ENCODE measurements at regions not wholly inside any gene's neighbourhood (a gene's known extent, or its start where the extent isn't known, plus 50 kb on each side); places are given as distances from the start of the nearest gene placed in this dataset.

- no peak for DNase-seq (ENCODE audit: insufficient read length, low spot score)
- TF ChIP-seq, protein P1, sequence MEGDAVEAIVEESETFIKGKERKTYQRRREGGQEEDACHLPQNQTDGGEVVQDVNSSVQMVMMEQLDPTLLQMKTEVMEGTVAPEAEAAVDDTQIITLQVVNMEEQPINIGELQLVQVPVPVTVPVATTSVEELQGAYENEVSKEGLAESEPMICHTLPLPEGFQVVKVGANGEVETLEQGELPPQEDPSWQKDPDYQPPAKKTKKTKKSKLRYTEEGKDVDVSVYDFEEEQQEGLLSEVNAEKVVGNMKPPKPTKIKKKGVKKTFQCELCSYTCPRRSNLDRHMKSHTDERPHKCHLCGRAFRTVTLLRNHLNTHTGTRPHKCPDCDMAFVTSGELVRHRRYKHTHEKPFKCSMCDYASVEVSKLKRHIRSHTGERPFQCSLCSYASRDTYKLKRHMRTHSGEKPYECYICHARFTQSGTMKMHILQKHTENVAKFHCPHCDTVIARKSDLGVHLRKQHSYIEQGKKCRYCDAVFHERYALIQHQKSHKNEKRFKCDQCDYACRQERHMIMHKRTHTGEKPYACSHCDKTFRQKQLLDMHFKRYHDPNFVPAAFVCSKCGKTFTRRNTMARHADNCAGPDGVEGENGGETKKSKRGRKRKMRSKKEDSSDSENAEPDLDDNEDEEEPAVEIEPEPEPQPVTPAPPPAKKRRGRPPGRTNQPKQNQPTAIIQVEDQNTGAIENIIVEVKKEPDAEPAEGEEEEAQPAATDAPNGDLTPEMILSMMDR (IDR thresholded peaks at IDR 0.05; ENCODE audit: insufficient read depth, missing control alignments), result no peak
- FAIRE-seq, result no peak
Measured at GRCh38 chr9:106298997-106299396, 564.0 kb upstream of the ZNF462 start.

DNA sequence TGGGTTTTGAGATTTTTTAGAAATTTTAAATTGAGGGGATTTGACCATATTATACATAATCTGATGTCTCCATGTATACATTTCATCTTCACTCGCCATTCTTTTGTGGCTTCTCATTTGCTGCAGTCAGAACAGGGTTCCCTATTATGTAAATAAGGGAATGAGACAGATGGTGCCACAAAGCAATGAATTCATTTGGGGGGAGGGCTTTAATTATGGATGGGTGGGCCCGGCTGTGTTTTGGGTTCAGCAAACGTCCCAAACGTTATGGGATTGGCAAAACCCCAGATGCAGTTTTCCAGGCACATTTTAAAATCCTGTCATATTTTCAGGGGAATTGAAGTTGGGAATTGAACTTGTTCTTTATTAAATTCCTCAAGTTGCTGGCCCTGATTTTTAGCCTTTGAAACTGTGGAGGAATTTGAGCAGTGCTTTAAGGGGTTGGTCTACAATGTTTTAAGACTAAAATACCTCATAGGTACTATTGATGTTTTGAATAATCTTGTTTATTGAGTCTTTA is 558.5 kb upstream of the ZNF462 start:
- DNase-seq (ENCODE audit: insufficient read length, low spot score), result no peak
- no peak for FAIRE-seq
- TF ChIP-seq, protein P1 (IDR thresholded peaks at IDR 0.05; ENCODE audit: insufficient read depth, missing control alignments), result no peak

DNA sequence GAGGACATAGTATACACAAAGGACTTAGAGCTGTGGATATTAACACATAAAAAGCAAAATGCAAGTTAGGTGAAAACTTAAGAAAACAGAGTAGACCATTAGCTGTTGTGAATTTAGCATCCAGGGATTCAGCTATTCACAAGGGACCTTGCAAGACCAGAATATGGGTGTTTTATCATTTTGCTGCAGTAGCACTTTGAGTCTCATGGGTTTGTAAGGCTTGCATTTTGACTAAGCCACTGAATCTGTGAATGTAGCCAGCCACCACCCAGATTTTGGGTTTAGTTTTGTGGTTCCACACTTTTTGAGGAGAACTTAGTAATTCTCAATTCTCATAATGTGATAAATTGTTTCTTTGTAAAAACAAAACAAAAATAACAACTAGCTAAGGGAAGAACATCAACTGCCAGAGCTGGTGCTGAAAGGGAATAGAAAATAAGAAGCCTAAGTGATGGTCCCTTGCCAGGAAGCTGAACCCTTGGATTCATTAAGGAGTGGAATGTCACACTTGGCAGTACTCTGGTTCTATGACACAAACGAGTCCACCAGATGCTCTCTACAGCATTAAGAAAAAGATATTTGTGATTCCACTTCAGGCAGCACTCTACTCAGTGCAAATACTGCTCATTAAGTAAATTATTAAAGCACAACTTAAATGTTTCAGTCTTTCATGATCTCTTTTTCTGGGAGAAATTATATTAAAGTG is 557.4 kb upstream of the ZNF462 start:
- TF ChIP-seq, protein P1 (IDR thresholded peaks at IDR 0.05; ENCODE audit: insufficient read depth, missing control alignments), result no peak
- DNase-seq (ENCODE audit: insufficient read length, low spot score) (no peak), FAIRE-seq (no peak)

DNA sequence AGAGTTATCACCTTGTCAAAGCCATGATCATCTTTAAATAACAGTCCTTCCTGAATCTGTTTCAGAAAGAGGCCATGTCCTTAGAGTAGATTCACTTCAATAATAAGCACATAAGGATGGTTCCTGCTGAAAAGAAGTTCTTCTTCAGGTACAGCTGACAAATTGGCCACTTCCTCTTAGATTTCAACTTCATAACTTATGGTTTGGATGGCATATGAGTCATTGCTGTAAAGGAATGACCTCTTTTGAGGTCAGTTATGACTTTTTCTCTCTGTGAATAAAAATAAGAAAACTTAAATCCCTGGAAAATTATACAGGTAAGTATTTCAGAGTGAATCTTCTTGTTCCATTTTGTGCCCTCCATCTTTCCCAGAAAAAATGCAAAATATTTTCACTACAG is 555.3 kb upstream of the ZNF462 start:
- no peak for DNase-seq (ENCODE audit: insufficient read length, low spot score)
- FAIRE-seq, result no peak
- TF ChIP-seq, protein P1 (IDR thresholded peaks at IDR 0.05; ENCODE audit: insufficient read depth, missing control alignments), result no peak

- no peak for FAIRE-seq
- no peak for DNase-seq (ENCODE audit: insufficient read length, low spot score)
- TF ChIP-seq, protein P1 (IDR thresholded peaks at IDR 0.05; ENCODE audit: insufficient read depth, missing control alignments), result no peak
Measured at GRCh38 chr9:106309925-106310324, 553.0 kb upstream of the ZNF462 start.

DNA sequence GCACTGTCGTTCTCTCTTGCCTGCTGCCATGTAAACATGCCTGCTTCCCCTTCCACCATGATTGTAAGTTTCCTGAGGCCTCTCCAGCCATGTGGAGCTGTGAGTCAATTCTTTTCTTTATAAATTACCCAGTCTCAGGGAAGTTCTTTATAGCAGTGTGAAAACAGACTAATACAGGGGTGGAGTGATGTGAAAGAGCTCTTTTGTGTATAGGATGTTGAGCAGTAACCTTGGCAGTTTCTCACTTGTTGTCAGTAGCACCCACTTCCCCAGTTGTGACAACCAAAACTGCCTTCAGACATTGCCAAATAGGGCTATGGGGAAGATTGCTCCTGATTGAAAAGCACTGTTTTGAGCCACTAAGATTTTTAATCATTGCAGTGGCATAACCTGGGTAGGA is 552.2 kb upstream of the ZNF462 start:
- TF ChIP-seq, protein P1 (IDR thresholded peaks at IDR 0.05; ENCODE audit: insufficient read depth, missing control alignments), result no peak
- FAIRE-seq (no peak), DNase-seq (ENCODE audit: insufficient read length, low spot score) (no peak)

DNA sequence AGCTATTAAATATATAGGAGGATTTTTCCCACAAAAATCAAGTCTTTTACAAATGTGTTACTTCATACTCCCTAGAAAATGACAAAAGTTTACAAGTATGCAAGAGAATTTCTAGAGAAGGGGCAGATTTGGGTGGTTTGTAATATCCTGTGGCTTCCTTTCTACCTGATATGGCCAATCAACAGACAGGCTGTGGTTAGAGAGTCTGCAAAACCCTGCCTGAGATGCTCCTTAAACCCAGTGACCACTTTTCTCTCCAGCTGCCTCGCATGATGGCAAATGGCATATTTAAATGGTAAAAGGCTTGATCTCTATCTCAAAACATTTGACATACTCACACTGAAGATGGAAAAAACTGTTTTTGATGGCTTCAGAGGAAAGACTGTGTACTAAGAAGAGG is 550.1 kb upstream of the ZNF462 start:
- TF ChIP-seq, protein P1 (IDR thresholded peaks at IDR 0.05; ENCODE audit: insufficient read depth, missing control alignments), result no peak
- FAIRE-seq (no peak), DNase-seq (ENCODE audit: insufficient read length, low spot score) (no peak)
